CD4-positive, alpha-beta T cell treated with Interleukin-2 at 100 ng/mL for 4 hours (primary cell): ENCODE measurements at regions not wholly inside any gene's neighbourhood (a gene's known extent, or its start where the extent isn't known, plus 50 kb on each side); places are given as distances from the start of the nearest gene placed in this dataset.
A peak's percentile ranks its signal among the peaks of the same experiment; 100 is the strongest.
"Not testable (repeated sequence)": the region's sequence is repeated elsewhere in the genome, so short reads cannot be mapped to it uniquely, and the experiment has no call there.

ENCODE experiments used
- DNase-seq: peaks from one replicate; pipeline ENCODE4 v3.0.0-alpha.2; 2020; ENCODE audit warnings: low spot score

GRCh38 chr17:20908313-20909267 is 134.2 kb downstream of the USP22 start:
- peak; percentile 75 for DNase-seq

- no peak for DNase-seq
Observed at GRCh38 chr17:20914658-20915057, 128.2 kb downstream of the USP22 start.

GRCh38 chr17:20916383-20916782 is 126.4 kb downstream of the USP22 start:
- DNase-seq = no peak

- not testable (repeated sequence) for DNase-seq
Observed at GRCh38 chr17:20917610-20918306, 125.1 kb downstream of the USP22 start.

- no peak for DNase-seq
Observed at GRCh38 chr17:20920095-20920814, 122.6 kb downstream of the USP22 start.

GRCh38 chr17:20920815-20921199 is 122.0 kb downstream of the USP22 start:
- no peak for DNase-seq

GRCh38 chr17:20922128-20922670 is 120.6 kb downstream of the USP22 start:
- DNase-seq = no peak

GRCh38 chr17:20924306-20924705 is 118.5 kb downstream of the USP22 start:
- DNase-seq = no peak

- no peak for DNase-seq
Observed at GRCh38 chr17:20925091-20925490, 117.7 kb downstream of the USP22 start.

GRCh38 chr17:20925954-20926353 is 116.9 kb downstream of the USP22 start:
- no peak for DNase-seq

GRCh38 chr17:20926532-20926931 is 116.3 kb downstream of the USP22 start:
- no peak for DNase-seq

GRCh38 chr17:20927308-20927977 is 115.4 kb downstream of the USP22 start:
- no peak for DNase-seq

- DNase-seq = no peak
Observed at GRCh38 chr17:20929334-20929733, 113.5 kb downstream of the USP22 start.

GRCh38 chr17:20930081-20930760 is 112.6 kb downstream of the USP22 start:
- DNase-seq = no peak

- not testable (repeated sequence) for DNase-seq
Observed at GRCh38 chr17:20933040-20933439, 109.8 kb downstream of the USP22 start.

GRCh38 chr17:20934288-20934687 is 108.5 kb downstream of the USP22 start:
- no peak for DNase-seq

GRCh38 chr17:20935740-20936139 is 107.1 kb downstream of the USP22 start:
- no peak for DNase-seq

- DNase-seq = no peak
Observed at GRCh38 chr17:20938244-20938643, 104.6 kb downstream of the USP22 start.

- DNase-seq = no peak
Observed at GRCh38 chr17:20938988-20939615, 103.7 kb downstream of the USP22 start.

GRCh38 chr17:20941872-20942271 is 100.9 kb downstream of the USP22 start:
- no peak for DNase-seq
